ENCODE measurements at regions not wholly inside any gene's neighbourhood (a gene's known extent, or its start where the extent isn't known, plus 50 kb on each side); places are given as distances from the start of the nearest gene placed in this dataset.

GRCh38 chr7:81140252-81140651 lies 221.4 kb upstream of the SEMA3C start:
- Histone ChIP-seq H3K4me1 (no peaks in the 10 kb centered on the region), H3K27ac (no peak overlapping the region), H3K9me3 (no peaks in the 10 kb centered on the region), H3K4me3 (no peak overlapping the region), H3K36me3 (no peaks in the 10 kb centered on the region), H3K27me3 (no peaks in the 10 kb centered on the region)
- WGBS, 2 donors, result 27 to 62% methylated on average over 2 of the region's 2 CpGs
- no peak for TF ChIP-seq EP300 (IDR thresholded peaks at IDR 0.05)
- TF ChIP-seq POLR2A (IDR thresholded peaks at IDR 0.05), result no peak
- no peak for TF ChIP-seq CTCF (IDR thresholded peaks at IDR 0.05)
- no peak for TF ChIP-seq POLR2AphosphoS5 (IDR thresholded peaks at IDR 0.05)
- no peak for DNase-seq
- intact Hi-C loops (cut with DNase I), result no loop called here

GRCh38 chr7:81138870-81139269 lies 220.0 kb upstream of the SEMA3C start:
- DNase-seq, result no peak
- Histone ChIP-seq H3K9me3 (no peaks in the 10 kb centered on the region), H3K36me3 (no peaks in the 10 kb centered on the region), H3K27ac (no peak overlapping the region), H3K4me3 (no peak overlapping the region), H3K27me3 (no peaks in the 10 kb centered on the region), H3K4me1 (no peaks in the 10 kb centered on the region)
- TF ChIP-seq CTCF (IDR thresholded peaks at IDR 0.05) (no peak), POLR2A (IDR thresholded peaks at IDR 0.05) (no peak), EP300 (IDR thresholded peaks at IDR 0.05) (no peak), POLR2AphosphoS5 (IDR thresholded peaks at IDR 0.05) (no peak)
- intact Hi-C loops (cut with DNase I), result no loop called here
- 20% methylated on average over 1 of the region's 1 CpG for WGBS, 2 donors

GRCh38 chr7:81135324-81135723 lies 216.5 kb upstream of the SEMA3C start:
- 48 to 56% methylated on average over 4 of the region's 4 CpGs for WGBS, 2 donors
- Histone ChIP-seq H3K27me3 (no peaks in the 10 kb centered on the region), H3K4me3 (no peak overlapping the region), H3K27ac (no peak overlapping the region), H3K4me1 (no peaks in the 10 kb centered on the region), H3K36me3 (no peaks in the 10 kb centered on the region), H3K9me3 (no peaks in the 10 kb centered on the region)
- TF ChIP-seq CTCF (IDR thresholded peaks at IDR 0.05), result no peak
- no peak for TF ChIP-seq POLR2AphosphoS5 (IDR thresholded peaks at IDR 0.05)
- no peak for TF ChIP-seq POLR2A (IDR thresholded peaks at IDR 0.05)
- TF ChIP-seq EP300 (IDR thresholded peaks at IDR 0.05), result no peak
- intact Hi-C loops (cut with DNase I), result no loop called here
- DNase-seq, result no peak

GRCh38 chr7:81128011-81128410 lies 209.2 kb upstream of the SEMA3C start:
- H3K9me3 ChIP-seq, result peaks cover 0 to 3% (median 0%) of the 10 kb centered on the region in 4 donors
- intact Hi-C loops (cut with DNase I), result no loop called here
- DNase-seq, result no peak
- no peaks in the 10 kb centered on the region for H3K36me3 ChIP-seq
- H3K27ac ChIP-seq, result peak overlapping the region in 1 of 4 donors; percentile 35
- TF ChIP-seq CTCF (IDR thresholded peaks at IDR 0.05) (no peak), POLR2AphosphoS5 (IDR thresholded peaks at IDR 0.05) (no peak)
- H3K4me3 ChIP-seq, result no peak overlapping the region
- H3K27me3 ChIP-seq, result no peaks in the 10 kb centered on the region
- 80 to 91% methylated on average over 1 of the region's 1 CpG for WGBS, 2 donors
- no peaks in the 10 kb centered on the region for H3K4me1 ChIP-seq

- H3K36me3 ChIP-seq, result no peaks in the 10 kb centered on the region
- WGBS, 2 donors, result 91 to 92% methylated on average over 4 of the region's 4 CpGs
- TF ChIP-seq EP300 (IDR thresholded peaks at IDR 0.05), result no peak
- no peak for TF ChIP-seq CTCF (IDR thresholded peaks at IDR 0.05)
- TF ChIP-seq POLR2A (IDR thresholded peaks at IDR 0.05), result no peak
- no peak for TF ChIP-seq POLR2AphosphoS5 (IDR thresholded peaks at IDR 0.05)
- H3K4me1 ChIP-seq, result no peaks in the 10 kb centered on the region
- no peak for DNase-seq
- H3K27ac ChIP-seq, result no peak overlapping the region
- H3K9me3 ChIP-seq, result no peaks in the 10 kb centered on the region
- intact Hi-C loops (cut with DNase I), result no loop called here
- no peak overlapping the region for H3K4me3 ChIP-seq
- H3K27me3 ChIP-seq, result no peaks in the 10 kb centered on the region
These were observed 202.0 kb upstream of the SEMA3C start for GRCh38 chr7:81120803-81121202.

All from sigmoid colon (tissue), 6 donors.